ENCODE measurements at regions not wholly inside any gene's neighbourhood (a gene's known extent, or its start where the extent isn't known, plus 50 kb on each side); places are given as distances from the start of the nearest gene placed in this dataset.
A peak's percentile ranks its signal among the peaks of the same experiment; 100 is the strongest.

GRCh38 chr11:96486890-96487611 lies 97.2 kb downstream of the JRKL start:
- H3K4me2 ChIP-seq (ENCODE audit: low read depth, low read length) = no peak overlapping the region
- H3K18ac ChIP-seq (ENCODE audit: low read depth, low read length) = no peak overlapping the region
- peak; percentile 25 for DNase-seq
- H2BK20ac ChIP-seq (ENCODE audit: low read depth, low read length) = no peak overlapping the region
- no peak overlapping the region for H3K56ac ChIP-seq (ENCODE audit: extremely low read depth, insufficient read depth, low read length)
- no peak overlapping the region for H3K27ac ChIP-seq (ENCODE audit: insufficient read depth, low read length)
- H3K27me3 ChIP-seq (ENCODE audit: control insufficient read depth, insufficient read depth, low read length) = no peaks in the 10 kb centered on the region
- no peak overlapping the region for H2AFZ ChIP-seq (replicated peaks; ENCODE audit: low read length, poor library complexity)
- peak; percentile 53 for ATAC-seq (ENCODE audit: low read depth)
- H3K23ac ChIP-seq (ENCODE audit: low read depth, low read length) = no peak overlapping the region
- 100% methylated on average over 1 of the region's 13 CpGs; no CpG with 5 or more reads in 1 of the 2 experiments for WGBS, 2 experiments (ENCODE audit: extremely low coverage in 2 of 2, insufficient read length in 1 of 2)
- no peak overlapping the region for H2AK9ac ChIP-seq (replicated peaks; ENCODE audit: low read depth, low read length, poor library complexity)
- H3K4me3 ChIP-seq (ENCODE audit: insufficient read depth, low read depth, low read length) = no peak overlapping the region
- H2BK120ac ChIP-seq (ENCODE audit: low read depth, low read length) = no peak overlapping the region
- POLR2A ChIA-PET (ENCODE audit: unreplicated experiment) = no interaction called here
- no peak overlapping the region for H3K14ac ChIP-seq (replicated peaks; ENCODE audit: low read depth, low read length)
- H3K36me3 ChIP-seq (ENCODE audit: control insufficient read depth, insufficient read depth, low read length) = no peaks in the 10 kb centered on the region
- dilution Hi-C loops (cut with HindIII; ENCODE audit: low sequenced_read_pairs, unreplicated experiment) (no loop called here), in situ Hi-C loops (cut with MboI; ENCODE audit: low sequenced_read_pairs) (no loop called here), intact Hi-C loops (cut with micrococcal nuclease) (no loop called here)
- BruUV-seq (replicated peaks) = no TSS peak
- H4K8ac ChIP-seq (ENCODE audit: low read depth in 2 of 2, low read length in 2 of 2) = no peak overlapping the region
- no peaks in the 10 kb centered on the region for H3K4me1 ChIP-seq (ENCODE audit: control insufficient read depth, insufficient read depth, low read length)
- CTCF ChIA-PET = interaction anchor here (0.7 kb wide), 1 partner anchor 21 kb away, joined by 3 read pairs; no protein-coding TSS in a partner anchor
- H3K4ac ChIP-seq (ENCODE audit: low read depth, low read length) = no peak overlapping the region
- H3K9me1 ChIP-seq (ENCODE audit: insufficient read depth, low read length) = no peaks in the 10 kb centered on the region
- no peaks in the 10 kb centered on the region for H3K9me3 ChIP-seq (ENCODE audit: control insufficient read depth, insufficient read depth, low read length)
- no peak overlapping the region for H3K9ac ChIP-seq (ENCODE audit: low read depth, low read length)
- H4K5ac ChIP-seq (ENCODE audit: low read depth, low read length) = no peak overlapping the region
- no peak overlapping the region for H2BK15ac ChIP-seq (ENCODE audit: low read depth, low read length)
- H2BK5ac ChIP-seq (ENCODE audit: low read depth, low read length, poor library complexity, severe bottlenecking) = no peak overlapping the region
- no peaks in the 10 kb centered on the region for H4K20me1 ChIP-seq (ENCODE audit: insufficient read depth, low read length)
- no peak overlapping the region for H4K91ac ChIP-seq (ENCODE audit: insufficient read depth, low read depth, low read length)
- H3K79me1 ChIP-seq (ENCODE audit: low read depth in 1 of 2, low read length in 2 of 2) = no peaks in the 10 kb centered on the region
- TF ChIP-seq MXI1 (IDR thresholded peaks at IDR 0.05; ENCODE audit: borderline replicate concordance, low read depth, low read length) (no peak), SMC3 (IDR thresholded peaks at IDR 0.05; ENCODE audit: low read depth, low read length) (no peak), BHLHE40 (IDR thresholded peaks at IDR 0.05; ENCODE audit: low read depth, low read length) (no peak), POLR2A (IDR thresholded peaks at IDR 0.05; ENCODE audit: low read depth, low read length) (no peak), ELK1 (IDR thresholded peaks at IDR 0.05; ENCODE audit: borderline replicate concordance, low read depth, low read length) (no peak), NFE2L2 (IDR thresholded peaks at IDR 0.05; ENCODE audit: low read depth, low read length) (no peak), CTCF (conservative IDR thresholded peaks at IDR 0.05; ENCODE audit: low read depth, low read length) (no peak), MAFK (IDR thresholded peaks at IDR 0.05; ENCODE audit: low read depth, low read length) (no peak), CHD1 (IDR thresholded peaks at IDR 0.05; ENCODE audit: low read depth, low read length) (no peak), MAZ (IDR thresholded peaks at IDR 0.05; ENCODE audit: borderline replicate concordance, low read depth, low read length) (no peak), USF2 (IDR thresholded peaks at IDR 0.05; ENCODE audit: low read depth, low read length) (no peak), FOS (IDR thresholded peaks at IDR 0.05; ENCODE audit: low read depth, low read length) (no peak), RFX5 (IDR thresholded peaks at IDR 0.05; ENCODE audit: low read depth, low read length) (no peak), RAD21 (IDR thresholded peaks at IDR 0.05; ENCODE audit: low read length) (no peak)
- no peak overlapping the region for H2AK5ac ChIP-seq (ENCODE audit: low read depth, low read length)

Data from IMR-90 (cell line).